Kidney epithelial cell (primary cell): ENCODE measurements at regions not wholly inside any gene's neighbourhood (a gene's known extent, or its start where the extent isn't known, plus 50 kb on each side); places are given as distances from the start of the nearest gene placed in this dataset.

Source experiments
- DNase-seq: peaks from one replicate; pipeline ENCODE4 v3.0.0-alpha.2; 2010; ENCODE audit warnings: low read depth
- H3K27me3 ChIP-seq: 2 replicates; pipeline ENCODE4 v1.6.0; 2011; ENCODE audit warnings: low read length; ENCODE audit not compliant: control insufficient read depth, insufficient read depth
- H3K36me3 ChIP-seq: 2 replicates; pipeline ENCODE4 v1.5.1; 2011; ENCODE audit warnings: low read length; ENCODE audit not compliant: control insufficient read depth, insufficient read depth
- H3K4me3 ChIP-seq: 2 replicates; pipeline ENCODE4 v1.5.1; 2011; ENCODE audit warnings: low read depth, mild to moderate bottlenecking, control low read depth, low read length
- TF ChIP-seq, protein P1 (sequence below): IDR thresholded peaks from 2 replicates; pipeline ENCODE4 v1.5.1; 2011; ENCODE audit warnings: mild to moderate bottlenecking, moderate library complexity, low read length, control low read depth, inconsistent platforms; ENCODE audit not compliant: insufficient read depth, poor library complexity, severe bottlenecking

DNA sequence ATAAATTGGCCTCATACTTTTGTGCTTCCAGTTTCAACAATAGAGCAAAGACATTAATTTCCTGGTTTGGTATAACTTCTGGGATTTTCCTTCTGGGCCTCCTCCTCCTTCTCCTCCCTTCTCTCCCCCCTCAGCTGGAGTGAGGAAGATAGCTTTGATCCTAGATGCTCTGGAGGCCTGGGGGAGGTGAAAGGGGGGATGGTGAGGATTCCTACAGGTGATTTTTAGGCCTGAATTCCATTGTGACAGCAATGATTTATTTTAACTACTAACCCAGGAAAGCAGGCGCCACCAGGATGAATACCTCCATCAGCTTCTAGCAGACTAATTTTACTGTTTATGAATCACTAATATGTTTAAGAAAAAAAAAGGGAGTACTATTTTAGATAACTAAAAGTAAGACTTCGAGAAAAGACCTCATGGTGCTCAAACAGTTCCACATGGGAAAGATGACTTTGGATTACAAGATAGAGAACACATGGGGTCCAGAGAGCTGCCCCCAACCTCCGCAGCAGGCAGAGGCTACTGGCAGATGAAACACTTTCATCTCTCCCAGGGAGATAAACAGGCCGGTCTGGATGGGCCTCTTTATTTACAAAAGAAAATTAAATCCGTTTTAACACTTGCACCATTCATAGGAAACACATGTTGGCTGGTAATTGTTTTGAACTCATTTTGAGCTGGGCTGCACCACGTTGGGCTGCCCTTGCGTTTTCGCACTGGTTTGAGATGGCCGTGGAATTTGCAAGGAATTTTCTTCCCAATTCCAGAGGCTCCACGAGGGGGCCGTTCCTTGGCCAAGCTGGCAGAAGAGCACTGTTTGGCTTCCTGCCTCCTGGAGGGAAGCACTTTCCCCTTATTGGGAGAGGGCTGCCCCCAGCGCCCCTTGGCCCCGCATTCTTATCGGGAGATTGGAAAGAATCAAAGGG is 125.1 kb upstream of the STX18 start:
- DNase-seq, result no peak
- Histone ChIP-seq H3K27me3 (no peaks in the 10 kb centered on the region), H3K36me3 (no peaks in the 10 kb centered on the region), H3K4me3 (no peak overlapping the region)
- TF ChIP-seq, protein P1, sequence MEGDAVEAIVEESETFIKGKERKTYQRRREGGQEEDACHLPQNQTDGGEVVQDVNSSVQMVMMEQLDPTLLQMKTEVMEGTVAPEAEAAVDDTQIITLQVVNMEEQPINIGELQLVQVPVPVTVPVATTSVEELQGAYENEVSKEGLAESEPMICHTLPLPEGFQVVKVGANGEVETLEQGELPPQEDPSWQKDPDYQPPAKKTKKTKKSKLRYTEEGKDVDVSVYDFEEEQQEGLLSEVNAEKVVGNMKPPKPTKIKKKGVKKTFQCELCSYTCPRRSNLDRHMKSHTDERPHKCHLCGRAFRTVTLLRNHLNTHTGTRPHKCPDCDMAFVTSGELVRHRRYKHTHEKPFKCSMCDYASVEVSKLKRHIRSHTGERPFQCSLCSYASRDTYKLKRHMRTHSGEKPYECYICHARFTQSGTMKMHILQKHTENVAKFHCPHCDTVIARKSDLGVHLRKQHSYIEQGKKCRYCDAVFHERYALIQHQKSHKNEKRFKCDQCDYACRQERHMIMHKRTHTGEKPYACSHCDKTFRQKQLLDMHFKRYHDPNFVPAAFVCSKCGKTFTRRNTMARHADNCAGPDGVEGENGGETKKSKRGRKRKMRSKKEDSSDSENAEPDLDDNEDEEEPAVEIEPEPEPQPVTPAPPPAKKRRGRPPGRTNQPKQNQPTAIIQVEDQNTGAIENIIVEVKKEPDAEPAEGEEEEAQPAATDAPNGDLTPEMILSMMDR, result no peak

DNA sequence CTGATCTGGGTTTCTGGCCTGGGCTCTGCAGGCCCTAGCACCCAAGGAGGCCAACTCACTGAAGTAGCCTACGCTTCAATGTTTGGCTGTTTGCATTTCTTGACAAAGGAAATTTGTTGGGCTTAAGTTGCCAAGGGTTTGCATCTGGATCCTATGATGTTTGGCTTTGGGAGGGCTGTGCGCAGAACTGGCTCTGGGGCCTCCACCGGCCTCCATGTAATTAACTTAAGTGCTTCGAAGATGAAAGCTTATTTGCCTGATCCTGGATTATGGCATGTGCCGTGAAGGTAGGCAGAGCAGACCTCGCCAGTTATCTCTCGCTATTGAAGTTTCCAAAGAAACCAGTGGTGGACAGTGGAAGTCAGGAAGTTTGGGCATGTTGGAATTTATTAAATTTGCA is 124.3 kb upstream of the STX18 start:
- no peak overlapping the region for H3K4me3 ChIP-seq
- TF ChIP-seq, protein P1, result no peak
- H3K36me3 ChIP-seq, result no peaks in the 10 kb centered on the region
- no peak for DNase-seq
- H3K27me3 ChIP-seq, result no peaks in the 10 kb centered on the region

DNA sequence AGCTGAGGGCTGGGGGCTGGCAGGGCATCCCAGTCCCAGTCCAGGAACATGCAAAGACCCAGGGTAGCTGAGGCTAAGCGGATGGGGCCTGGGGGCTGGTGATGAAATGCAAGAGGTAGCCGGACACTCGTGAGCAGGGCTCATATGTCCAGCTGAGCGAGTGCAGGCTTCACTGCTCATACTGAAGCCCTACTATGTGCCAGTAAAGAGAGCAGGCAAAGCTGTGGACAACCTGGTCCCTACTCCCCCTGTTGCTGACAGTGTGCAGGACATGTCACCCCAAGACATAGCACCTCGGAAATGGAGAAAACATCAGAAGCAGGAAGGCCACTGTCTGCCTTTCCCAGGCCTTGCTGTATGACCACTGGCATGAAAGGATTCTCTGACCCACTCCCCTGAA is 122.4 kb upstream of the STX18 start:
- TF ChIP-seq, protein P1, result no peak
- Histone ChIP-seq H3K36me3 (no peaks in the 10 kb centered on the region), H3K4me3 (no peak overlapping the region), H3K27me3 (no peaks in the 10 kb centered on the region)
- no peak for DNase-seq

DNA sequence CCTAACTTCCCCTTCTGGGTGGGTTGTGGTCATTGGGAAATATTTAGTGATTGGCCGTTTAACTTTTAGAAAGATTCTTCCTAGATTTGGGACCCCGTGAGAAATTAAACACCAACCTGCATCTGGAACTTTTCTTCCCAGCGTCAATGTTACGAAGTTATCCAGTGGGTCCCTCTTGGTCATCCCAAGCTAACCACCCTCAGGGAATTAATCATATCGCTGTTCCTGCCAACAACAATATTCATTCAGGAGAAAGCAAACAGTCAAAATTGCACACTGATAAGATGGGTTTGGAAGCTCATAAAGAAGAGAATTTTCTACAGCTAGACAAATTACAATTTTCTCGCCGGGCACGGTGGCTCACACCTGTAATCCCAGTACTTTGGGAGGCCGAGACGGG is 121.2 kb upstream of the STX18 start:
- no peaks in the 10 kb centered on the region for H3K27me3 ChIP-seq
- H3K4me3 ChIP-seq, result no peak overlapping the region
- H3K36me3 ChIP-seq, result no peaks in the 10 kb centered on the region
- DNase-seq, result no peak
- TF ChIP-seq, protein P1, result no peak

DNA sequence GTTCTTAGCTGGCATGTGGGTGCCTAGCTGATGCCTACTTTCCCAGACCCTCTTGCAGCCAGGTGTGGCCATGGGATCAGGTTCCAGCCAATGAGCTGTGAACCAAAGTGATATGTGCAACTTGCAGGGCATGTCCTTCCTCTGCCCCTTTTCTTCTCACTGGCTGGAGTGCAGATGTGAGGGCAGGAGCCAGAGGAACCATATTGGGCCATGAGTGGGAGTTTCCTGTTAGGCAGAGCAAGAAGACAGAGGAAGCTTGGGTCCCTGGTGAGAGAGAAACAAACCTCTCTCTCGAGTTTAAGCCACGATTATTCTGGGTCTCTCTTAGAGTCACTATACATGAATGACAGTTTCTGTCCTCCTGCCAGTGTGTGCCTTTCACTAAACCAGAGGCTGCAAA is 120.4 kb upstream of the STX18 start:
- TF ChIP-seq, protein P1, result no peak
- DNase-seq, result no peak
- no peak overlapping the region for H3K4me3 ChIP-seq
- H3K36me3 ChIP-seq, result no peaks in the 10 kb centered on the region
- H3K27me3 ChIP-seq, result no peaks in the 10 kb centered on the region
